MCF 10A (cell line): ENCODE measurements at regions not wholly inside any gene's neighbourhood (a gene's known extent, or its start where the extent isn't known, plus 50 kb on each side); places are given as distances from the start of the nearest gene placed in this dataset.

Experiments used
- BruUV-seq: library from RNA; stranded (reverse); fragments of 400-500 nt; replicated peaks from 2 replicates; lab custom pipeline; 2021; lab: Mats Ljungman, UMichigan
- CTCF ChIA-PET: fragments of 300-600 bp; sonication (Branson Sonifier 250); formaldehyde crosslinking; extraction: SDS; loops from one replicate; lab custom pipeline; 2021; ENCODE audit warnings: antibody characterized with exemption, inconsistent platforms; lab: Yijun Ruan, JAX
- POLR2A ChIA-PET: fragments of 300-600, 350-650 bp; sonication (Branson Sonifier 250); formaldehyde crosslinking; extraction: SDS; loops from one replicate; lab custom pipeline; 2020; ENCODE audit warnings: antibody characterized with exemption, inconsistent platforms; lab: Yijun Ruan, JAX
- DNase-seq: peaks from one replicate; pipeline ENCODE4 v3.0.0-alpha.2; 2018; ENCODE audit not compliant: unreplicated experiment
- H3K27ac Mint-ChIP-seq: one replicate; pipeline ENCODE4 v1.8.0; 2022; ENCODE audit warnings: mild to moderate bottlenecking, low read depth, mixed read lengths; ENCODE audit not compliant: unreplicated experiment
- H3K27me3 Mint-ChIP-seq: one replicate; pipeline ENCODE4 v1.8.0; 2022; ENCODE audit warnings: mixed read lengths; ENCODE audit not compliant: insufficient read depth, unreplicated experiment
- H3K36me3 Mint-ChIP-seq: one replicate; pipeline ENCODE4 v1.8.0; 2022; ENCODE audit warnings: mild to moderate bottlenecking, moderate library complexity, mixed read lengths; ENCODE audit not compliant: insufficient read depth, unreplicated experiment
- H3K4me1 Mint-ChIP-seq: one replicate; pipeline ENCODE4 v1.8.0; 2022; ENCODE audit warnings: mixed read lengths; ENCODE audit not compliant: insufficient read depth, unreplicated experiment
- H3K4me3 Mint-ChIP-seq: one replicate; pipeline ENCODE4 v1.8.0; 2022; ENCODE audit warnings: mild to moderate bottlenecking, moderate library complexity, mixed read lengths; ENCODE audit not compliant: unreplicated experiment
- H3K9me3 Mint-ChIP-seq: one replicate; pipeline ENCODE4 v1.8.0; 2022; ENCODE audit warnings: mixed read lengths; ENCODE audit not compliant: unreplicated experiment
- intact Hi-C: fragments of 100-400 bp; cut with micrococcal nuclease; formaldehyde crosslinking; loops from 2 replicates; pipeline ENCODE4 v1.14.1; 2022
- TF ChIP-seq, protein P1 (sequence below): fragments of 200-600 bp; IDR thresholded peaks from one replicate; pipeline ENCODE4 v1.8.0; 2022; ENCODE audit warnings: antibody characterized with exemption, mild to moderate bottlenecking; ENCODE audit not compliant: unreplicated experiment

DNA sequence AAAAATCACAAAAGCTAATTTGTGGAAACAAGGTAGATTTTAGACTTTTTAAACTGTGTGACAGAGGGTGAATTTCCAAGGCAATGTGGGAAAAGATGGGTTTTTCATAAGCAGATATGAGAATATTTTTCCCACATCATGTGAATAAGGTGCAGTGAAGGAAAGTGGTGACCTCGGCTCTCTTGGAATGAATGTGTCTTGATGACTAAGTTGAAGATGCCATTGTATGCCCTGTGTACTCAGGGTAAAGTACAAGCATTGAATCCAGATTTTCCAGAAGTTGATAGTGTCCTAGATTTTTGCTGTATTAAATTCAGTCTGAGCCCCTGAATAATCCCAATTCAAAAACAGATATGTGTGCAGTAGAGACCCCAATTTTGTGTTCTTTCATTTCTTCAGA, 442.6 kb upstream of the ADGRL2 start:
- H3K9me3 Mint-ChIP-seq = no peaks in the 10 kb centered on the region
- DNase-seq = no peak
- intact Hi-C loops = no loop called here
- no peaks in the 10 kb centered on the region for H3K4me1 Mint-ChIP-seq
- ChIA-PET POLR2A (no interaction called here), CTCF (interaction anchor here (0.6 to 0.9 kb wide), 2 partner anchors 9 to 33 kb away, joined by 3 to 5 read pairs; no protein-coding TSS in a partner anchor)
- no peaks in the 10 kb centered on the region for H3K36me3 Mint-ChIP-seq
- H3K4me3 Mint-ChIP-seq = no peak overlapping the region
- no peak overlapping the region for H3K27ac Mint-ChIP-seq
- no TSS peak for BruUV-seq
- H3K27me3 Mint-ChIP-seq = no peaks in the 10 kb centered on the region
- TF ChIP-seq, protein P1, sequence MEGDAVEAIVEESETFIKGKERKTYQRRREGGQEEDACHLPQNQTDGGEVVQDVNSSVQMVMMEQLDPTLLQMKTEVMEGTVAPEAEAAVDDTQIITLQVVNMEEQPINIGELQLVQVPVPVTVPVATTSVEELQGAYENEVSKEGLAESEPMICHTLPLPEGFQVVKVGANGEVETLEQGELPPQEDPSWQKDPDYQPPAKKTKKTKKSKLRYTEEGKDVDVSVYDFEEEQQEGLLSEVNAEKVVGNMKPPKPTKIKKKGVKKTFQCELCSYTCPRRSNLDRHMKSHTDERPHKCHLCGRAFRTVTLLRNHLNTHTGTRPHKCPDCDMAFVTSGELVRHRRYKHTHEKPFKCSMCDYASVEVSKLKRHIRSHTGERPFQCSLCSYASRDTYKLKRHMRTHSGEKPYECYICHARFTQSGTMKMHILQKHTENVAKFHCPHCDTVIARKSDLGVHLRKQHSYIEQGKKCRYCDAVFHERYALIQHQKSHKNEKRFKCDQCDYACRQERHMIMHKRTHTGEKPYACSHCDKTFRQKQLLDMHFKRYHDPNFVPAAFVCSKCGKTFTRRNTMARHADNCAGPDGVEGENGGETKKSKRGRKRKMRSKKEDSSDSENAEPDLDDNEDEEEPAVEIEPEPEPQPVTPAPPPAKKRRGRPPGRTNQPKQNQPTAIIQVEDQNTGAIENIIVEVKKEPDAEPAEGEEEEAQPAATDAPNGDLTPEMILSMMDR = no peak

DNA sequence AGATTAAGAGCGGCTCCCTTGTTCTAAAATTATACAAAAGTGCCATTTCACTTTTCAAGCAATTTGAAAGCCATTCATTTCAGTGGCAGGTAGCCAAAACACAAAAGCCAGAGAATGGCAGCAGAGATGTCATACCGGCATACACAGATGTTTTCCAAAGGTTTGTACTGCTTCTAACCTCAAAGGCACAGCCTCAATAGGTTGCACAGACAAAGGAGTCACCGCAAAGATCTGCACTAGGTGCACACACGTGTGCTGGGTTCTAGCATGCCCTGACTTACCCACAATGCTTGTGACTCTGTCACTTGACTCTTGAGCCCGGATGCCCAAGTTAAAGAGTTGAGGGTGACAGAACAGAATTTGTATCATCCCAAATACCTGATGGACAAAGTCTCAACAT, 448.9 kb upstream of the ADGRL2 start:
- TF ChIP-seq, protein P1 = no peak
- no peaks in the 10 kb centered on the region for H3K4me1 Mint-ChIP-seq
- POLR2A ChIA-PET = interaction anchor here (0.7 kb wide), 1 partner anchor 566 kb away, joined by 3 read pairs; no protein-coding TSS in a partner anchor

DNA sequence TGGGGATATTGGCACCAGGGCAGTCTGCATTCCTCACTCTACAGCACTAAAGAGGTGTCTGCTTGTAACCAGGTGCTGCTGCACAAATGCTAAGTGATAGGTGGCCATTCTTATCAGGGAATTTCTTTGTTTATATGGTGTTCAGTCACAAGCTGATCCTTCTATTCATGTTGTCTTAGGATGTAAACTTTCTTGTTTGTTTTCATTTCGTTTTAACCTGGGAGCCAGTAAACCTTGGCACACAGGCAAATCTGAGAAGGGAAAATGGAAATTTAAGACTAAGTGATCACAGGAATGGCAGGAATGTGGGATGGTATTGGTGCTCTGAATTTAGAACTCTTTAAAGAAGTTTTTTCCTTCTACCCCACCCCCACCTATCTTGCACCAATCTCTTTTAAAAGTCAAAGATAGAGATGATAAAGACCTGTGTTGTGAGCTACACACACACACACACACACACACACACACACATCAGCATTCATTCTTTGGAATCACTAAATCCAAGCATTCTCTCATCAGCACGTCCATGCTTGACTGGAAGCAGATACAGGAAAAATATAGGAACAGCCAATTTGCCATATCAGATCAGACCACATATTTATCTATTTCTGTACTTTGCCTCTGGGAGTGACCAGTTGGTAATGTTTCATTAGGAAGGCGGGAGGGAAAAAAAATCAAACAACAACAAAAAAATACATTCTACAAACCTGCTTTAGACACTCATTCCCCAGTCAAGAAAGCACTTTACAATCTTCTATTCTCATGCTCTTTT, 451.4 kb upstream of the ADGRL2 start:
- no peaks in the 10 kb centered on the region for H3K9me3 Mint-ChIP-seq
- TF ChIP-seq, protein P1 = no peak
- no peak for DNase-seq
- ChIA-PET CTCF (interaction anchor here (0.6 kb wide), 4 partner anchors 9 to 894 kb away, joined by 3 to 5 read pairs (median 3); no protein-coding TSS in a partner anchor), POLR2A (interaction anchor here (0.6 kb wide), 1 partner anchor 11 kb away, joined by 3 read pairs; no protein-coding TSS in a partner anchor)
- BruUV-seq = no TSS peak
- intact Hi-C loops = no loop called here
- no peak overlapping the region for H3K4me3 Mint-ChIP-seq
- H3K4me1 Mint-ChIP-seq = no peaks in the 10 kb centered on the region
- no peaks in the 10 kb centered on the region for H3K36me3 Mint-ChIP-seq
- H3K27ac Mint-ChIP-seq = no peak overlapping the region
- H3K27me3 Mint-ChIP-seq = no peaks in the 10 kb centered on the region

More for the DNA sequence above, 448.9 kb upstream of the ADGRL2 start:
- no peak overlapping the region for H3K27ac Mint-ChIP-seq
- no peaks in the 10 kb centered on the region for H3K9me3 Mint-ChIP-seq
- no peak overlapping the region for H3K4me3 Mint-ChIP-seq
- no peaks in the 10 kb centered on the region for H3K36me3 Mint-ChIP-seq
- DNase-seq = no peak
- H3K27me3 Mint-ChIP-seq = no peaks in the 10 kb centered on the region
- intact Hi-C loops = no loop called here
- CTCF ChIA-PET = no interaction called here
- no TSS peak for BruUV-seq

- no TSS peak for BruUV-seq
- TF ChIP-seq, protein P1 = no peak
- H3K27ac Mint-ChIP-seq = no peak overlapping the region
These were observed 455.6 kb upstream of the ADGRL2 start for GRCh38 chr1:81345110-81345509.

More at GRCh38 chr1:81345110-81345509, 455.6 kb upstream of the ADGRL2 start:
- DNase-seq = no peak
- Mint-ChIP-seq H3K9me3 (no peaks in the 10 kb centered on the region), H3K27me3 (no peaks in the 10 kb centered on the region), H3K4me1 (no peaks in the 10 kb centered on the region), H3K36me3 (no peaks in the 10 kb centered on the region), H3K4me3 (no peak overlapping the region)
- CTCF ChIA-PET = no interaction called here
- POLR2A ChIA-PET = no interaction called here
- intact Hi-C loops = no loop called here
